ENCODE measurements at regions not wholly inside any gene's neighbourhood (a gene's known extent, or its start where the extent isn't known, plus 50 kb on each side); places are given as distances from the start of the nearest gene placed in this dataset.
A peak's percentile ranks its signal among the peaks of the same experiment; 100 is the strongest.

- CTCF ChIA-PET (ENCODE audit: partially characterized antibody) = no interaction called here
Measured at GRCh38 chrX:138925330-138925729, 213.8 kb upstream of the FGF13 start.

More at GRCh38 chrX:138925330-138925729, 213.8 kb upstream of the FGF13 start:
- Histone ChIP-seq H2BK120ac (replicated peaks; ENCODE audit: low read depth, low read length) (no peak overlapping the region), H3K14ac (ENCODE audit: insufficient read length) (no peak overlapping the region), H3K4me1 (replicated peaks in 1 of 4; ENCODE audit: control insufficient read depth in 3 of 4, insufficient read depth in 4 of 4, low read length in 3 of 4) (no peaks in the 10 kb centered on the region), H2BK20ac (ENCODE audit: low read length) (no peak overlapping the region), H2AFZ (ENCODE audit: low read length) (no peak overlapping the region), H4K20me1 (replicated peaks in 1 of 2; ENCODE audit: control insufficient read depth in 1 of 2, insufficient read depth in 2 of 2, low read length in 2 of 2) (no peaks in the 10 kb centered on the region), H4K8ac (ENCODE audit: extremely low read depth, insufficient read depth, low read length) (no peak overlapping the region), H3K9ac (replicated peaks in 1 of 4; ENCODE audit: extremely low read depth in 1 of 4, low read depth in 3 of 4, low read length in 3 of 4) (no peak overlapping the region), H2BK15ac (ENCODE audit: low read length) (no peak overlapping the region), H2BK5ac (ENCODE audit: low read depth, low read length) (no peak overlapping the region), H4K5ac (ENCODE audit: insufficient read length, low read depth, low read length) (no peak overlapping the region), H3K23ac (ENCODE audit: insufficient read length) (no peak overlapping the region), H4K91ac (replicated peaks; ENCODE audit: insufficient read length, low read length) (no peak overlapping the region), H3K4me2 (ENCODE audit: insufficient read depth in 1 of 2, low read depth in 2 of 2, low read length in 2 of 2) (no peak overlapping the region), H2BK12ac (ENCODE audit: low read depth, low read length) (no peak overlapping the region), H3K27me3 (replicated peaks in 1 of 4; ENCODE audit: control insufficient read depth in 3 of 4, extremely low read depth in 1 of 4, insufficient read depth in 3 of 4, low read length in 3 of 4) (no peaks in the 10 kb centered on the region), H3K27ac (ENCODE audit: low read depth, low read length) (no peak overlapping the region), H2AK5ac (ENCODE audit: low read depth, low read length) (no peak overlapping the region), H3K79me2 (ENCODE audit: control insufficient read depth in 1 of 2, insufficient read depth in 2 of 2, low read length in 2 of 2) (no peaks in the 10 kb centered on the region), H3K36me3 (ENCODE audit: control insufficient read depth in 2 of 4, insufficient read depth in 4 of 4, low read length in 3 of 4) (no peaks in the 10 kb centered on the region), H3K56ac (replicated peaks; ENCODE audit: insufficient read length, low read depth, low read length) (no peak overlapping the region), H3K4ac (replicated peaks; ENCODE audit: insufficient read length, low read depth, low read length) (no peak overlapping the region), H3K18ac (ENCODE audit: extremely low read depth, low read length) (no peak overlapping the region), H3K4me3 (ENCODE audit: extremely low read depth in 1 of 4, insufficient read depth in 2 of 4, low read depth in 3 of 4, low read length in 4 of 4) (no peak overlapping the region), H3K9me3 (ENCODE audit: insufficient read depth in 2 of 2, low read depth in 1 of 2, low read length in 1 of 2) (no peaks in the 10 kb centered on the region), H3K23me2 (ENCODE audit: low read depth, low read length) (no peaks in the 10 kb centered on the region), H3K79me1 (ENCODE audit: low read depth, low read length) (no peaks in the 10 kb centered on the region)
- no peak for FAIRE-seq
- TF ChIP-seq MAFK (IDR thresholded peaks at IDR 0.05; ENCODE audit: low read depth, low read length) = peak; percentile 31; the same call in 1 of the 2 replicates
- no peak for TF ChIP-seq SP2 (IDR thresholded peaks at IDR 0.05; ENCODE audit: low read length)
- TF ChIP-seq BACH1 (IDR thresholded peaks at IDR 0.05; ENCODE audit: low read length) = peak; percentile 70
- no peak for TF ChIP-seq HDAC2 (IDR thresholded peaks at IDR 0.05; ENCODE audit: borderline replicate concordance in 1 of 2, low read depth in 2 of 2, low read length in 2 of 2)
- no peak for DNase-seq (ENCODE audit: low read depth in 1 of 2, low spot score in 2 of 2)
- POLR2A ChIA-PET (ENCODE audit: partially characterized antibody) = no interaction called here
- 93% methylated on average over 3 of the region's 3 CpGs; no CpG with 5 or more reads in 1 of the 2 experiments for WGBS, 2 experiments (ENCODE audit: extremely low coverage in 1 of 2, insufficient coverage in 1 of 2, insufficient read length in 1 of 2, insufficient replicate concordance in 2 of 2, low coverage in 1 of 2, low lambda C conversion rate in 2 of 2, missing lambda C conversion rate in 1 of 2)
